ENCODE measurements at regions not wholly inside any gene's neighbourhood (a gene's known extent, or its start where the extent isn't known, plus 50 kb on each side); places are given as distances from the start of the nearest gene placed in this dataset.

GRCh38 chr13:44137466-44137865, 236.2 kb upstream of the SERP2 start:
- Histone ChIP-seq H3K4me1 (ENCODE audit: control insufficient read depth, insufficient read depth, low read length) (peaks cover 5% of the 10 kb centered on the region), H3K9ac (ENCODE audit: control insufficient read depth, insufficient read depth, low read length) (no peak overlapping the region), H3K79me2 (ENCODE audit: control insufficient read depth, insufficient read depth, low read length) (no peaks in the 10 kb centered on the region), H3K4me3 (no peak overlapping the region), H3K9me3 (replicated peaks; ENCODE audit: control insufficient read depth, insufficient read depth, low read length) (no peaks in the 10 kb centered on the region; the same call in 2 of the 3 replicates), H3K27me3 (replicated peaks in 1 of 2; ENCODE audit: control insufficient read depth in 2 of 2, insufficient read depth in 2 of 2, low read length in 1 of 2) (no peaks in the 10 kb centered on the region; a peak in 1 of 4 replicates), H3K36me3 (ENCODE audit: control insufficient read depth in 2 of 2, insufficient read depth in 2 of 2, low read length in 1 of 2) (no peaks in the 10 kb centered on the region), H3K27ac (ENCODE audit: control insufficient read depth, insufficient read depth) (no peak overlapping the region), H2AFZ (ENCODE audit: control insufficient read depth, low read depth, low read length) (no peak overlapping the region), H4K20me1 (ENCODE audit: control insufficient read depth, insufficient read depth) (no peaks in the 10 kb centered on the region), H3K4me2 (ENCODE audit: control insufficient read depth, insufficient read depth) (no peak overlapping the region)
- in situ Hi-C loops (cut with MboI) (no loop called here), intact Hi-C loops (cut with micrococcal nuclease; ENCODE audit: unreplicated experiment) (no loop called here)
- ChIA-PET RAD21 (ENCODE audit: unreplicated experiment) (no interaction called here), SMC1A (ENCODE audit: uncharacterized antibody, unreplicated experiment) (no interaction called here), POLR2A (no interaction called here), CTCF (no interaction called here)
- TF ChIP-seq ATF7 (IDR thresholded peaks at IDR 0.05; ENCODE audit: low read depth) = no peak
- TF ChIP-seq POLR2A (IDR thresholded peaks at IDR 0.05; ENCODE audit: low read depth, low read length) = no peak
- no peak for TF ChIP-seq NKRF (conservative IDR thresholded peaks at IDR 0.05)
- no peak for TF ChIP-seq JUND (IDR thresholded peaks at IDR 0.05; ENCODE audit: low read depth, low read length)
- no peak for TF ChIP-seq HSF1 (IDR thresholded peaks at IDR 0.05; ENCODE audit: low read depth, low read length)
- ATAC-seq = no peak
- no TSS peak for BruUV-seq (replicated peaks)
- WGBS (ENCODE audit: insufficient coverage, insufficient replicate concordance, low lambda C conversion rate, missing lambda C conversion rate) = 94% methylated on average over 1 of the region's 1 CpG
- no peak for FAIRE-seq
- DNase-seq (ENCODE audit: low read depth, low spot score) = no peak

GRCh38 chr13:44140146-44140545, 233.5 kb upstream of the SERP2 start:
- TF ChIP-seq RBBP5 (conservative IDR thresholded peaks at IDR 0.05) = no peak
- TF ChIP-seq ZNF622 (IDR thresholded peaks at IDR 0.05) = no peak
- TF ChIP-seq YY1 (IDR thresholded peaks at IDR 0.05; ENCODE audit: low read depth, low read length) = no peak
- no peak for TF ChIP-seq FOXM1 (IDR thresholded peaks at IDR 0.05; ENCODE audit: low read depth, low read length)
- no peak for TF ChIP-seq RB1 (IDR thresholded peaks at IDR 0.05; ENCODE audit: borderline replicate concordance)
- Histone ChIP-seq H3K4me3 (no peak overlapping the region), H3K36me3 (ENCODE audit: control insufficient read depth in 2 of 2, insufficient read depth in 2 of 2, low read length in 1 of 2) (no peaks in the 10 kb centered on the region), H3K27ac (ENCODE audit: control insufficient read depth, insufficient read depth) (no peak overlapping the region), H2AFZ (ENCODE audit: control insufficient read depth, low read depth, low read length) (no peak overlapping the region), H3K9me3 (replicated peaks; ENCODE audit: control insufficient read depth, insufficient read depth, low read length) (no peaks in the 10 kb centered on the region; the same call in 2 of the 3 replicates), H3K4me2 (ENCODE audit: control insufficient read depth, insufficient read depth) (no peak overlapping the region), H3K79me2 (ENCODE audit: control insufficient read depth, insufficient read depth, low read length) (no peaks in the 10 kb centered on the region), H3K4me1 (ENCODE audit: control insufficient read depth, insufficient read depth, low read length) (peaks cover 5% of the 10 kb centered on the region), H3K9ac (ENCODE audit: control insufficient read depth, insufficient read depth, low read length) (no peak overlapping the region), H4K20me1 (ENCODE audit: control insufficient read depth, insufficient read depth) (no peaks in the 10 kb centered on the region), H3K27me3 (replicated peaks in 1 of 2; ENCODE audit: control insufficient read depth in 2 of 2, insufficient read depth in 2 of 2, low read length in 1 of 2) (peaks cover 0 to 6% of the 10 kb centered on the region in 2 experiments; a peak in 1 of 4 replicates)
- ChIA-PET POLR2A (no interaction called here), RAD21 (ENCODE audit: unreplicated experiment) (no interaction called here), CTCF (no interaction called here), SMC1A (ENCODE audit: uncharacterized antibody, unreplicated experiment) (no interaction called here)
- ATAC-seq (no peak), DNase-seq (ENCODE audit: low read depth, low spot score) (no peak), FAIRE-seq (no peak)
- WGBS (ENCODE audit: insufficient coverage, insufficient replicate concordance, low lambda C conversion rate, missing lambda C conversion rate) = 77% methylated on average over 7 of the region's 7 CpGs
- intact Hi-C loops (cut with micrococcal nuclease; ENCODE audit: unreplicated experiment) (no loop called here), in situ Hi-C loops (cut with MboI) (no loop called here)
- no TSS peak for BruUV-seq (replicated peaks)

Data from GM12878 (cell line).